ENCODE measurements at regions not wholly inside any gene's neighbourhood (a gene's known extent, or its start where the extent isn't known, plus 50 kb on each side); places are given as distances from the start of the nearest gene placed in this dataset.

GRCh38 chr4:175536852-175537453 is 275.1 kb downstream of the GPM6A start:
- TF ChIP-seq CTCF (IDR thresholded peaks at IDR 0.05) (peak; percentile 9 to 58 (median 11)), POLR2A (IDR thresholded peaks at IDR 0.05) (no peak)

Data from testis (tissue), 2 donors.